ENCODE measurements at regions not wholly inside any gene's neighbourhood (a gene's known extent, or its start where the extent isn't known, plus 50 kb on each side); places are given as distances from the start of the nearest gene placed in this dataset.

GRCh38 chr11:109512249-109512648, 90.3 kb downstream of the C11orf87 start:
- H3K79me2 ChIP-seq (ENCODE audit: low read depth) = no peaks in the 10 kb centered on the region
- no peak overlapping the region for H2AFZ ChIP-seq
- ChIA-PET CTCF (no interaction called here), POLR2A (ENCODE audit: unreplicated experiment) (no interaction called here)
- no peak overlapping the region for H3K4me2 ChIP-seq
- H3K9me2 ChIP-seq (ENCODE audit: insufficient read depth) = no peaks in the 10 kb centered on the region
- no peak for DNase-seq
- no peaks in the 10 kb centered on the region for H4K20me1 ChIP-seq (ENCODE audit: insufficient read depth)
- H3K36me3 ChIP-seq (ENCODE audit: low read depth) = no peaks in the 10 kb centered on the region
- no peaks in the 10 kb centered on the region for H3K4me1 ChIP-seq (replicated peaks; ENCODE audit: insufficient read depth)
- no peaks in the 10 kb centered on the region for H3K9me3 ChIP-seq (ENCODE audit: insufficient read depth, low read depth)
- TF ChIP-seq CTCF (conservative IDR thresholded peaks at IDR 0.05) (no peak), EZH2 (IDR thresholded peaks at IDR 0.05; ENCODE audit: low read depth) (no peak)
- BruUV-seq (replicated peaks) = no TSS peak
- H3F3A ChIP-seq (ENCODE audit: insufficient read depth, low read depth) = no peaks in the 10 kb centered on the region
- H3K27ac ChIP-seq = no peak overlapping the region
- intact Hi-C loops (cut with micrococcal nuclease; ENCODE audit: unreplicated experiment) = no loop called here
- H3K4me3 ChIP-seq = no peak overlapping the region
- no peaks in the 10 kb centered on the region for H3K27me3 ChIP-seq (ENCODE audit: insufficient read depth, low read depth)

- POLR2A ChIA-PET (ENCODE audit: unreplicated experiment) = no interaction called here
- H3K27ac ChIP-seq = no peak overlapping the region
- no peaks in the 10 kb centered on the region for H3K36me3 ChIP-seq (ENCODE audit: low read depth)
- BruUV-seq (replicated peaks) = no TSS peak
- H3K4me1 ChIP-seq (replicated peaks; ENCODE audit: insufficient read depth) = no peaks in the 10 kb centered on the region
- TF ChIP-seq CTCF (conservative IDR thresholded peaks at IDR 0.05) (no peak), EZH2 (IDR thresholded peaks at IDR 0.05; ENCODE audit: low read depth) (no peak)
- no peaks in the 10 kb centered on the region for H4K20me1 ChIP-seq (ENCODE audit: insufficient read depth)
- no peaks in the 10 kb centered on the region for H3K9me3 ChIP-seq (ENCODE audit: insufficient read depth, low read depth)
- H3K4me3 ChIP-seq = no peak overlapping the region
- no peaks in the 10 kb centered on the region for H3K9me2 ChIP-seq (ENCODE audit: insufficient read depth)
- CTCF ChIA-PET = no interaction called here
- intact Hi-C loops (cut with micrococcal nuclease; ENCODE audit: unreplicated experiment) = no loop called here
- H3F3A ChIP-seq (ENCODE audit: insufficient read depth, low read depth) = no peaks in the 10 kb centered on the region
- no peaks in the 10 kb centered on the region for H3K27me3 ChIP-seq (ENCODE audit: insufficient read depth, low read depth)
- H3K79me2 ChIP-seq (ENCODE audit: low read depth) = no peaks in the 10 kb centered on the region
- DNase-seq = no peak
- no peak overlapping the region for H2AFZ ChIP-seq
- no peak overlapping the region for H3K4me2 ChIP-seq
Observed at GRCh38 chr11:109512680-109513079, 90.7 kb downstream of the C11orf87 start.

GRCh38 chr11:109514313-109515018, 92.5 kb downstream of the C11orf87 start:
- DNase-seq = no peak
- Histone ChIP-seq H3K27me3 (ENCODE audit: insufficient read depth, low read depth) (no peaks in the 10 kb centered on the region), H3K4me2 (no peak overlapping the region), H2AFZ (no peak overlapping the region), H3K4me1 (replicated peaks; ENCODE audit: insufficient read depth) (no peaks in the 10 kb centered on the region), H3K9me3 (ENCODE audit: insufficient read depth, low read depth) (no peaks in the 10 kb centered on the region), H3K9me2 (ENCODE audit: insufficient read depth) (no peaks in the 10 kb centered on the region), H3K79me2 (ENCODE audit: low read depth) (no peaks in the 10 kb centered on the region), H3K27ac (no peak overlapping the region), H3F3A (ENCODE audit: insufficient read depth, low read depth) (no peaks in the 10 kb centered on the region), H3K4me3 (no peak overlapping the region), H4K20me1 (ENCODE audit: insufficient read depth) (no peaks in the 10 kb centered on the region), H3K36me3 (ENCODE audit: low read depth) (no peaks in the 10 kb centered on the region)
- intact Hi-C loops (cut with micrococcal nuclease; ENCODE audit: unreplicated experiment) = no loop called here
- POLR2A ChIA-PET (ENCODE audit: unreplicated experiment) = no interaction called here
- CTCF ChIA-PET = no interaction called here
- BruUV-seq (replicated peaks) = no TSS peak
- TF ChIP-seq CTCF (conservative IDR thresholded peaks at IDR 0.05) (no peak), EZH2 (IDR thresholded peaks at IDR 0.05; ENCODE audit: low read depth) (no peak)

Data from PC-9 (cell line).